PFSK-1 (cell line): ENCODE measurements at regions not wholly inside any gene's neighbourhood (a gene's known extent, or its start where the extent isn't known, plus 50 kb on each side); places are given as distances from the start of the nearest gene placed in this dataset.

ENCODE experiments used
- FOXP2 ChIP-seq: optimal IDR thresholded peaks from 2 replicates; pipeline ENCODE3; 2011; ENCODE audit warnings: borderline replicate concordance, control low read depth, inconsistent platforms; ENCODE audit not compliant: insufficient read depth; ENCODE audit errors: extremely low read length, extremely low read depth
- POLR2AphosphoS5 ChIP-seq: IDR thresholded peaks from 2 replicates; pipeline ENCODE4 v1.6.1; 2012; ENCODE audit warnings: low read depth, mild to moderate bottlenecking, control low read depth, low read length, moderate library complexity
- REST ChIP-seq, 2 experiments: IDR thresholded peaks; 2 replicates each; pipeline versions ENCODE4 v1.6.1 to v1.8.0; 2011 to 2012; ENCODE audit warnings: low read depth in 2 of 2, low read length in 2 of 2, control low read depth in 1 of 2, inconsistent platforms in 1 of 2, mild to moderate bottlenecking in 1 of 2, moderate library complexity in 1 of 2; ENCODE audit not compliant: insufficient read depth in 1 of 2
- SIN3A ChIP-seq: IDR thresholded peaks from 2 replicates; pipeline ENCODE4 v1.6.1; 2012; ENCODE audit warnings: mild to moderate bottlenecking, low read length, moderate library complexity, borderline replicate concordance; ENCODE audit not compliant: insufficient read depth
- TAF1 ChIP-seq: IDR thresholded peaks from 2 replicates; pipeline ENCODE4 v1.6.1; 2012; ENCODE audit warnings: low read length, control low read depth, borderline replicate concordance; ENCODE audit not compliant: insufficient read depth

DNA sequence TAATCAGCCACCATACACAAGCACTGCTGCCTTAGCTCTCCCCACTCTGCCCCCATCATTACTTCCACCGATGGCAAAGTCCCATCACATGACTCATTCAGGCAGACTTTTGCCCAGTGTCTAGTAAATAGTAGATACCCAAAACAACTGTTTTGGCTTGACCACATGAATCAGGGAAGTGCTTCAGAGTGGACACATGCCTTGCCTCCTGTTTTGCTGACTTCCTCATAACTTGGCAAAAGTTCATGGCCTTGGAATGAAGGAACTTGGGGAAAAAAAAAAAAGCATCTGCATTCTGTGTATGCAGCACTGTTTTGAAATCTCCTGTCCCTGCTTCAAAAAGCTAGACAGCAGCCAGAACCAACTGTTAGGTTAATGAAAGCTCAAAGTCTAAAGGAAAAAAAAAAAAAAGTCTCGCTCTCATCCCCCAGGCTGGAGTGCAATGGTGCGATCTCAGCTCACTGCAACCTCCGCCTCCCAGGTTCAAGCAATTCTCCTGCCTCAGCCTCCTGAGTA, 335.3 kb downstream of the FAM181B start:
- TF ChIP-seq POLR2AphosphoS5, result no peak
- no peak for TF ChIP-seq TAF1
- TF ChIP-seq REST (IDR thresholded peaks at IDR 0.05; ENCODE audit: insufficient read depth in 1 of 2, low read depth in 2 of 2, low read length in 2 of 2), result no peak
- TF ChIP-seq SIN3A, result no peak
- TF ChIP-seq FOXP2, result no peak
